ENCODE measurements at regions not wholly inside any gene's neighbourhood (a gene's known extent, or its start where the extent isn't known, plus 50 kb on each side); places are given as distances from the start of the nearest gene placed in this dataset.
A peak's percentile ranks its signal among the peaks of the same experiment; 100 is the strongest.
"Not testable (repeated sequence)": the region's sequence is repeated elsewhere in the genome, so short reads cannot be mapped to it uniquely, and the experiment has no call there.

GRCh38 chr10:46095943-46096342 is 49.9 kb upstream of the MSMB start:
- not testable (repeated sequence) for DNase-seq (ENCODE audit: low spot score)

GRCh38 chr10:46096446-46096845 is 50.4 kb upstream of the MSMB start:
- DNase-seq (ENCODE audit: low spot score), result no peak

- no peak for DNase-seq (ENCODE audit: low spot score)
These were observed 51.0 kb upstream of the MSMB start for GRCh38 chr10:46096909-46097575.

GRCh38 chr10:46097576-46098317 is 51.7 kb upstream of the MSMB start:
- DNase-seq (ENCODE audit: low spot score), result no peak

- DNase-seq (ENCODE audit: low spot score), result no peak
These were observed 52.3 kb upstream of the MSMB start for GRCh38 chr10:46098386-46098785.

- not testable (repeated sequence) for DNase-seq (ENCODE audit: low spot score)
These were observed 52.9 kb upstream of the MSMB start for GRCh38 chr10:46098925-46099324.

- DNase-seq (ENCODE audit: low spot score), result no peak
These were observed 58.1 kb upstream of the MSMB start for GRCh38 chr10:46104071-46104585.

- not testable (repeated sequence) for DNase-seq (ENCODE audit: low spot score)
These were observed 59.3 kb upstream of the MSMB start for GRCh38 chr10:46105416-46105815.

- not testable (repeated sequence) for DNase-seq (ENCODE audit: low spot score)
These were observed 59.9 kb upstream of the MSMB start for GRCh38 chr10:46105856-46106409.

GRCh38 chr10:46106410-46107255 is 60.6 kb upstream of the MSMB start:
- peak; percentile 62 for DNase-seq (ENCODE audit: low spot score)

- DNase-seq (ENCODE audit: low spot score), result not testable (repeated sequence)
These were observed 62.1 kb upstream of the MSMB start for GRCh38 chr10:46108158-46108499.

GRCh38 chr10:46154271-46154670 is 108.2 kb upstream of the MSMB start:
- not testable (repeated sequence) for DNase-seq (ENCODE audit: low spot score)

GRCh38 chr10:46154683-46155082 is 108.6 kb upstream of the MSMB start:
- not testable (repeated sequence) for DNase-seq (ENCODE audit: low spot score)

- DNase-seq (ENCODE audit: low spot score), result not testable (repeated sequence)
These were observed 110.8 kb upstream of the MSMB start for GRCh38 chr10:46156866-46157265.

GRCh38 chr10:46169736-46170135 is 117.1 kb upstream of the ANTXRL start:
- no peak for DNase-seq (ENCODE audit: low spot score)

- no peak for DNase-seq (ENCODE audit: low spot score)
These were observed 116.0 kb upstream of the ANTXRL start for GRCh38 chr10:46170789-46171188.

- DNase-seq (ENCODE audit: low spot score), result no peak
These were observed 115.1 kb upstream of the ANTXRL start for GRCh38 chr10:46171661-46172060.

- no peak for DNase-seq (ENCODE audit: low spot score)
These were observed 111.5 kb upstream of the ANTXRL start for GRCh38 chr10:46175296-46175695.

- DNase-seq (ENCODE audit: low spot score), result no peak
These were observed 111.0 kb upstream of the ANTXRL start for GRCh38 chr10:46175831-46176230.

GRCh38 chr10:46187431-46187830 is 99.4 kb upstream of the ANTXRL start:
- not testable (repeated sequence) for DNase-seq (ENCODE audit: low spot score)

GRCh38 chr10:46197050-46197449 is 89.7 kb upstream of the ANTXRL start:
- DNase-seq (ENCODE audit: low spot score), result no peak

- DNase-seq (ENCODE audit: low spot score), result no peak
These were observed 88.3 kb upstream of the ANTXRL start for GRCh38 chr10:46198516-46198915.
